GM23338 (cell line): ENCODE measurements at regions not wholly inside any gene's neighbourhood (a gene's known extent, or its start where the extent isn't known, plus 50 kb on each side); places are given as distances from the start of the nearest gene placed in this dataset.

Source experiments
- ATAC-seq: fragments of 200-7000 bp; cut with Tn5 transposase; 3 replicates; pipeline ENCODE4 v1.9.1; 2020
- DNase-seq: peaks from one replicate; pipeline ENCODE4 v3.0.0-alpha.2; 2015; ENCODE audit warnings: low spot score
- H2AFZ ChIP-seq: fragments of 200-600 bp; sonication (generic); 2 replicates; pipeline ENCODE4 v1.8.0; 2016; ENCODE audit warnings: antibody characterized with exemption, mild to moderate bottlenecking, moderate library complexity
- H3F3A ChIP-seq: fragments of 200-600 bp; sonication (generic); replicated peaks from 2 replicates; pipeline ENCODE4 v1.8.0; 2017; ENCODE audit warnings: antibody characterized with exemption, mixed run types, low read depth
- H3K27ac ChIP-seq: fragments of 200-600 bp; sonication (generic); 2 replicates; pipeline ENCODE4 v1.6.1; 2016; ENCODE audit warnings: low read depth
- H3K27me3 ChIP-seq: fragments of 200-600 bp; sonication (generic); 2 replicates; pipeline ENCODE4 v1.8.0; 2016; ENCODE audit warnings: mild to moderate bottlenecking, mixed run types, moderate library complexity; ENCODE audit not compliant: insufficient read depth
- H3K36me3 ChIP-seq: fragments of 200-600 bp; sonication (generic); 2 replicates; pipeline ENCODE4 v1.8.0; 2016; ENCODE audit warnings: mild to moderate bottlenecking; ENCODE audit not compliant: insufficient read depth
- H3K4me1 ChIP-seq: fragments of 200-600 bp; sonication (generic); 2 replicates; pipeline ENCODE4 v1.8.0; 2016; ENCODE audit warnings: mild to moderate bottlenecking, moderate library complexity; ENCODE audit not compliant: insufficient read depth
- H3K4me2 ChIP-seq: fragments of 200-600 bp; sonication (generic); 2 replicates; pipeline ENCODE4 v1.7.1; 2017; ENCODE audit warnings: mixed run types
- H3K4me3 ChIP-seq: fragments of 200-600 bp; sonication (generic); 2 replicates; pipeline ENCODE4 v1.6.1; 2016; ENCODE audit warnings: mixed run types
- H3K79me2 ChIP-seq: fragments of 200-600 bp; sonication (generic); replicated peaks from 2 replicates; pipeline ENCODE4 v1.8.0; 2017; ENCODE audit warnings: mild to moderate bottlenecking; ENCODE audit not compliant: insufficient read depth
- H3K9me2 ChIP-seq: fragments of 200-600 bp; sonication (generic); 2 replicates; pipeline ENCODE4 v1.8.0; 2017; ENCODE audit not compliant: insufficient read depth
- H4K20me1 ChIP-seq: fragments of 200-600 bp; sonication (generic); replicated peaks from 2 replicates; pipeline ENCODE4 v1.8.0; 2017; ENCODE audit warnings: mild to moderate bottlenecking; ENCODE audit not compliant: insufficient read depth
- H3K27ac Mint-ChIP-seq: 2 replicates; pipeline ENCODE4 v1.8.0; 2020; ENCODE audit warnings: inconsistent platforms, mild to moderate bottlenecking, moderate library complexity, mixed read lengths
- H3K27me3 Mint-ChIP-seq: 3 replicates; pipeline ENCODE4 v1.8.0; 2022; ENCODE audit warnings: low read depth, mild to moderate bottlenecking, moderate library complexity, mixed read lengths, inconsistent platforms; ENCODE audit not compliant: insufficient read depth, poor library complexity
- H3K36me3 Mint-ChIP-seq: 3 replicates; pipeline ENCODE4 v1.8.0; 2021; ENCODE audit warnings: low read depth, mild to moderate bottlenecking, inconsistent platforms, moderate library complexity, mixed read lengths
- H3K4me1 Mint-ChIP-seq: 3 replicates; pipeline ENCODE4 v1.8.0; 2020; ENCODE audit warnings: mild to moderate bottlenecking, inconsistent platforms, mixed read lengths
- H3K4me3 Mint-ChIP-seq: 3 replicates; pipeline ENCODE4 v1.8.0; 2021; ENCODE audit warnings: moderate library complexity, mild to moderate bottlenecking, inconsistent platforms, mixed read lengths
- H3K9me3 Mint-ChIP-seq: 3 replicates; pipeline ENCODE4 v1.8.0; 2020; ENCODE audit warnings: moderate library complexity, mild to moderate bottlenecking, inconsistent platforms, mixed read lengths
- CREB1 ChIP-seq: fragments of 250-450 bp; sonication (Bioruptor Pico); IDR thresholded peaks from 2 replicates; pipeline ENCODE4 v1.5.0; 2020; ENCODE audit warnings: low read depth, mild to moderate bottlenecking, moderate library complexity
- ETS1 ChIP-seq: IDR thresholded peaks from 2 replicates; pipeline ENCODE4 v1.6.1; 2016; ENCODE audit warnings: antibody characterized with exemption
- EZH2 ChIP-seq: fragments of 200-600 bp; sonication (generic); IDR thresholded peaks from one replicate; pipeline ENCODE4 v1.8.0; 2017; ENCODE audit warnings: antibody characterized with exemption, mild to moderate bottlenecking, low read depth; ENCODE audit not compliant: unreplicated experiment
- EZH2phosphoT487 ChIP-seq: fragments of 200-600 bp; sonication (generic); IDR thresholded peaks from one replicate; pipeline ENCODE4 v1.8.1; 2018; ENCODE audit warnings: antibody characterized with exemption; ENCODE audit not compliant: unreplicated experiment
- JUNB ChIP-seq: IDR thresholded peaks from one replicate; pipeline ENCODE4 v1.6.1; 2016; ENCODE audit warnings: antibody characterized with exemption; ENCODE audit not compliant: unreplicated experiment
- NANOG ChIP-seq: IDR thresholded peaks from 2 replicates; pipeline ENCODE4 v1.6.1; 2016; ENCODE audit warnings: antibody characterized with exemption, borderline replicate concordance
- POLR2AphosphoS5 ChIP-seq: IDR thresholded peaks from 2 replicates; pipeline ENCODE4 v1.6.1; 2016; ENCODE audit warnings: antibody characterized with exemption, low read depth
- STAT1 ChIP-seq: IDR thresholded peaks from one replicate; pipeline ENCODE4 v1.6.1; 2016; ENCODE audit warnings: antibody characterized with exemption; ENCODE audit not compliant: unreplicated experiment
- ZNF114 ChIP-seq: fragments of 250-450 bp; sonication (Bioruptor Pico); IDR thresholded peaks from 2 replicates; pipeline ENCODE4 v1.5.0; 2020; ENCODE audit warnings: mild to moderate bottlenecking, moderate library complexity
- ZNF331 ChIP-seq: fragments of 250-450 bp; sonication (Bioruptor Pico); IDR thresholded peaks from 2 replicates; pipeline ENCODE4 v1.5.0; 2020; ENCODE audit warnings: low read depth, mild to moderate bottlenecking, moderate library complexity
- TF ChIP-seq, protein P1 (sequence below), 2 experiments: fragments of 200-600 bp in 1 of 2; sonication (generic) in 1 of 2; conservative IDR thresholded peaks; 2 replicates each; pipeline versions ENCODE4 v1.5.1 to v1.6.1; 2016 to 2017; ENCODE audit warnings: antibody characterized with exemption in 2 of 2, low read depth in 2 of 2, mild to moderate bottlenecking in 2 of 2, moderate library complexity in 1 of 2
- TF ChIP-seq, protein P2 (sequence below): fragments of 250-450 bp; sonication (Bioruptor Pico); IDR thresholded peaks from 2 replicates; pipeline ENCODE4 v1.5.0; 2020; ENCODE audit warnings: mild to moderate bottlenecking, moderate library complexity
- TF ChIP-seq, protein P3 (sequence below): IDR thresholded peaks from one replicate; pipeline ENCODE4 v1.6.1; 2018; ENCODE audit warnings: antibody characterized with exemption; ENCODE audit not compliant: unreplicated experiment

DNA sequence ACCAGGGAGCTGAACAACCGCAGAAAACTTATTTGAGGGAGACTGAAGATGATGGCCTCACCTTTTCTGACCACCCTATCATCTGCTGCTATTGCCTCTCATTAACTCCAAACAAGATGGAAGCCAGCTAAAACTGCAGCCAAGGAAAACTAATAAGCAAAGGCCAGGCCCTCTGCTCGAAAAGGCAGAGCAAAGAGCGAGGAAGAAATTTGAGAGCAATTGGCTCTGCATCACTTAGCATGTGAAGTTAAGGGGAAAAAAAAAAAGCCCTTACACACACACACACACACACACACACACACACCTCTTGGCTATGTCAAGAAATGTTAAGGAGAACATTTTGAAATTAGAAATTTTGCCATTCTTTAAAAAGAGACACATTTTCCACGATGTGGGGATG lies 228.1 kb upstream of the CYLC2 start:
- no peak for ATAC-seq
- H3K4me1 Mint-ChIP-seq: no peaks in the 10 kb centered on the region
- peaks cover 89% of the 10 kb centered on the region for H3K9me3 Mint-ChIP-seq
- Histone ChIP-seq H3K27ac (no peak overlapping the region), H3K79me2 (no peaks in the 10 kb centered on the region), H3K9me2 (no peaks in the 10 kb centered on the region), H4K20me1 (no peaks in the 10 kb centered on the region), H3K4me2 (no peak overlapping the region), H3F3A (no peaks in the 10 kb centered on the region), H2AFZ (no peak overlapping the region), H3K4me1 (no peaks in the 10 kb centered on the region), H3K27me3 (no peaks in the 10 kb centered on the region), H3K36me3 (peaks cover 6% of the 10 kb centered on the region), H3K4me3 (no peak overlapping the region)
- DNase-seq: no peak
- no peaks in the 10 kb centered on the region for H3K27me3 Mint-ChIP-seq
- H3K36me3 Mint-ChIP-seq: peaks cover 25% of the 10 kb centered on the region
- TF ChIP-seq EZH2 (no peak), ZNF331 (CRISPR knock-in tag) (no peak), NANOG (no peak), STAT1 (no peak), ZNF114 (CRISPR knock-in tag) (no peak), EZH2phosphoT487 (no peak), ETS1 (no peak), JUNB (no peak), POLR2AphosphoS5 (no peak), CREB1 (no peak)
- TF ChIP-seq, protein P1, sequence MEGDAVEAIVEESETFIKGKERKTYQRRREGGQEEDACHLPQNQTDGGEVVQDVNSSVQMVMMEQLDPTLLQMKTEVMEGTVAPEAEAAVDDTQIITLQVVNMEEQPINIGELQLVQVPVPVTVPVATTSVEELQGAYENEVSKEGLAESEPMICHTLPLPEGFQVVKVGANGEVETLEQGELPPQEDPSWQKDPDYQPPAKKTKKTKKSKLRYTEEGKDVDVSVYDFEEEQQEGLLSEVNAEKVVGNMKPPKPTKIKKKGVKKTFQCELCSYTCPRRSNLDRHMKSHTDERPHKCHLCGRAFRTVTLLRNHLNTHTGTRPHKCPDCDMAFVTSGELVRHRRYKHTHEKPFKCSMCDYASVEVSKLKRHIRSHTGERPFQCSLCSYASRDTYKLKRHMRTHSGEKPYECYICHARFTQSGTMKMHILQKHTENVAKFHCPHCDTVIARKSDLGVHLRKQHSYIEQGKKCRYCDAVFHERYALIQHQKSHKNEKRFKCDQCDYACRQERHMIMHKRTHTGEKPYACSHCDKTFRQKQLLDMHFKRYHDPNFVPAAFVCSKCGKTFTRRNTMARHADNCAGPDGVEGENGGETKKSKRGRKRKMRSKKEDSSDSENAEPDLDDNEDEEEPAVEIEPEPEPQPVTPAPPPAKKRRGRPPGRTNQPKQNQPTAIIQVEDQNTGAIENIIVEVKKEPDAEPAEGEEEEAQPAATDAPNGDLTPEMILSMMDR (conservative IDR thresholded peaks at IDR 0.05; ENCODE audit: low read depth in 2 of 2): no peak
- TF ChIP-seq, protein P2, sequence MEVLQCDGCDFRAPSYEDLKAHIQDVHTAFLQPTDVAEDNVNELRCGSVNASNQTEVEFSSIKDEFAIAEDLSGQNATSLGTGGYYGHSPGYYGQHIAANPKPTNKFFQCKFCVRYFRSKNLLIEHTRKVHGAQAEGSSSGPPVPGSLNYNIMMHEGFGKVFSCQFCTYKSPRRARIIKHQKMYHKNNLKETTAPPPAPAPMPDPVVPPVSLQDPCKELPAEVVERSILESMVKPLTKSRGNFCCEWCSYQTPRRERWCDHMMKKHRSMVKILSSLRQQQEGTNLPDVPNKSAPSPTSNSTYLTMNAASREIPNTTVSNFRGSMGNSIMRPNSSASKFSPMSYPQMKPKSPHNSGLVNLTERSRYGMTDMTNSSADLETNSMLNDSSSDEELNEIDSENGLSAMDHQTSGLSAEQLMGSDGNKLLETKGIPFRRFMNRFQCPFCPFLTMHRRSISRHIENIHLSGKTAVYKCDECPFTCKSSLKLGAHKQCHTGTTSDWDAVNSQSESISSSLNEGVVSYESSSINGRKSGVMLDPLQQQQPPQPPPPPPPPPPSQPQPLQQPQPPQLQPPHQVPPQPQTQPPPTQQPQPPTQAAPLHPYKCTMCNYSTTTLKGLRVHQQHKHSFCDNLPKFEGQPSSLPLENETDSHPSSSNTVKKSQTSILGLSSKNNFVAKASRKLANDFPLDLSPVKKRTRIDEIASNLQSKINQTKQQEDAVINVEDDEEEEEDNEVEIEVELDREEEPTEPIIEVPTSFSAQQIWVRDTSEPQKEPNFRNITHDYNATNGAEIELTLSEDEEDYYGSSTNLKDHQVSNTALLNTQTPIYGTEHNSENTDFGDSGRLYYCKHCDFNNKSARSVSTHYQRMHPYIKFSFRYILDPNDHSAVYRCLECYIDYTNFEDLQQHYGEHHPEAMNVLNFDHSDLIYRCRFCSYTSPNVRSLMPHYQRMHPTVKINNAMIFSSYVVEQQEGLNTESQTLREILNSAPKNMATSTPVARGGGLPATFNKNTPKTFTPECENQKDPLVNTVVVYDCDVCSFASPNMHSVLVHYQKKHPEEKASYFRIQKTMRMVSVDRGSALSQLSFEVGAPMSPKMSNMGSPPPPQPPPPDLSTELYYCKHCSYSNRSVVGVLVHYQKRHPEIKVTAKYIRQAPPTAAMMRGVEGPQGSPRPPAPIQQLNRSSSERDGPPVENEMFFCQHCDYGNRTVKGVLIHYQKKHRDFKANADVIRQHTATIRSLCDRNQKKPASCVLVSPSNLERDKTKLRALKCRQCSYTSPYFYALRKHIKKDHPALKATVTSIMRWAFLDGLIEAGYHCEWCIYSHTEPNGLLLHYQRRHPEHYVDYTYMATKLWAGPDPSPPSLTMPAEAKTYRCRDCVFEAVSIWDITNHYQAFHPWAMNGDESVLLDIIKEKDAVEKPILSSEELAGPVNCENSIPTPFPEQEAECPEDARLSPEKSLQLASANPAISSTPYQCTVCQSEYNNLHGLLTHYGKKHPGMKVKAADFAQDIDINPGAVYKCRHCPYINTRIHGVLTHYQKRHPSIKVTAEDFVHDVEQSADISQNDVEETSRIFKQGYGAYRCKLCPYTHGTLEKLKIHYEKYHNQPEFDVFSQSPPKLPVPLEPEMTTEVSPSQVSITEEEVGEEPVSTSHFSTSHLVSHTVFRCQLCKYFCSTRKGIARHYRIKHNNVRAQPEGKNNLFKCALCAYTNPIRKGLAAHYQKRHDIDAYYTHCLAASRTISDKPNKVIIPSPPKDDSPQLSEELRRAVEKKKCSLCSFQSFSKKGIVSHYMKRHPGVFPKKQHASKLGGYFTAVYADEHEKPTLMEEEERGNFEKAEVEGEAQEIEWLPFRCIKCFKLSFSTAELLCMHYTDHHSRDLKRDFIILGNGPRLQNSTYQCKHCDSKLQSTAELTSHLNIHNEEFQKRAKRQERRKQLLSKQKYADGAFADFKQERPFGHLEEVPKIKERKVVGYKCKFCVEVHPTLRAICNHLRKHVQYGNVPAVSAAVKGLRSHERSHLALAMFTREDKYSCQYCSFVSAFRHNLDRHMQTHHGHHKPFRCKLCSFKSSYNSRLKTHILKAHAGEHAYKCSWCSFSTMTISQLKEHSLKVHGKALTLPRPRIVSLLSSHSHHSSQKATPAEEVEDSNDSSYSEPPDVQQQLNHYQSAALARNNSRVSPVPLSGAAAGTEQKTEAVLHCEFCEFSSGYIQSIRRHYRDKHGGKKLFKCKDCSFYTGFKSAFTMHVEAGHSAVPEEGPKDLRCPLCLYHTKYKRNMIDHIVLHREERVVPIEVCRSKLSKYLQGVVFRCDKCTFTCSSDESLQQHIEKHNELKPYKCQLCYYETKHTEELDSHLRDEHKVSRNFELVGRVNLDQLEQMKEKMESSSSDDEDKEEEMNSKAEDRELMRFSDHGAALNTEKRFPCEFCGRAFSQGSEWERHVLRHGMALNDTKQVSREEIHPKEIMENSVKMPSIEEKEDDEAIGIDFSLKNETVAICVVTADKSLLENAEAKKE (CRISPR knock-in tag): no peak
- TF ChIP-seq, protein P3, sequence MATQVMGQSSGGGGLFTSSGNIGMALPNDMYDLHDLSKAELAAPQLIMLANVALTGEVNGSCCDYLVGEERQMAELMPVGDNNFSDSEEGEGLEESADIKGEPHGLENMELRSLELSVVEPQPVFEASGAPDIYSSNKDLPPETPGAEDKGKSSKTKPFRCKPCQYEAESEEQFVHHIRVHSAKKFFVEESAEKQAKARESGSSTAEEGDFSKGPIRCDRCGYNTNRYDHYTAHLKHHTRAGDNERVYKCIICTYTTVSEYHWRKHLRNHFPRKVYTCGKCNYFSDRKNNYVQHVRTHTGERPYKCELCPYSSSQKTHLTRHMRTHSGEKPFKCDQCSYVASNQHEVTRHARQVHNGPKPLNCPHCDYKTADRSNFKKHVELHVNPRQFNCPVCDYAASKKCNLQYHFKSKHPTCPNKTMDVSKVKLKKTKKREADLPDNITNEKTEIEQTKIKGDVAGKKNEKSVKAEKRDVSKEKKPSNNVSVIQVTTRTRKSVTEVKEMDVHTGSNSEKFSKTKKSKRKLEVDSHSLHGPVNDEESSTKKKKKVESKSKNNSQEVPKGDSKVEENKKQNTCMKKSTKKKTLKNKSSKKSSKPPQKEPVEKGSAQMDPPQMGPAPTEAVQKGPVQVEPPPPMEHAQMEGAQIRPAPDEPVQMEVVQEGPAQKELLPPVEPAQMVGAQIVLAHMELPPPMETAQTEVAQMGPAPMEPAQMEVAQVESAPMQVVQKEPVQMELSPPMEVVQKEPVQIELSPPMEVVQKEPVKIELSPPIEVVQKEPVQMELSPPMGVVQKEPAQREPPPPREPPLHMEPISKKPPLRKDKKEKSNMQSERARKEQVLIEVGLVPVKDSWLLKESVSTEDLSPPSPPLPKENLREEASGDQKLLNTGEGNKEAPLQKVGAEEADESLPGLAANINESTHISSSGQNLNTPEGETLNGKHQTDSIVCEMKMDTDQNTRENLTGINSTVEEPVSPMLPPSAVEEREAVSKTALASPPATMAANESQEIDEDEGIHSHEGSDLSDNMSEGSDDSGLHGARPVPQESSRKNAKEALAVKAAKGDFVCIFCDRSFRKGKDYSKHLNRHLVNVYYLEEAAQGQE: no peak
- no peak overlapping the region for H3K4me3 Mint-ChIP-seq
- no peak overlapping the region for H3K27ac Mint-ChIP-seq
